ENCODE measurements at regions not wholly inside any gene's neighbourhood (a gene's known extent, or its start where the extent isn't known, plus 50 kb on each side); places are given as distances from the start of the nearest gene placed in this dataset.
"Not testable (repeated sequence)": the region's sequence is repeated elsewhere in the genome, so short reads cannot be mapped to it uniquely, and the experiment has no call there.

DNA sequence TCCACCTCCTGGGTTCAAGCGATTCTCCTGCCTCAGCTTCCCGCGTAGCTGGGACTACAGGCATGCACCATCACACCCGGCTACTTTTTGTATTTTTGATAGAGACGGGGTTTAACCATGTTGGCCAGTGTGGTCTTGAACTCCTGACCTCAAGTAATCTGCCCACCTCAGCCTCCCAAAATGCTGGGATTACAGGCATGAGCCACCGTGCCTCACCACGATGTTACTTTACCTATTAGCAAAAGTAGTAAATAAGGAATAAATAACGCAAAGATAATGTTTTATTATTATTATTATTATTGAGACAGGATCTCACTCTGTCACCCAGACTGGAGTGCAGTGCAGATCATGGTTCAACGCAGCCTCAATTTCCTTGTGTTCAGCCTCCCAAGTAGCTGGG is 145.9 kb downstream of the NPIPB5 start:
- not testable (repeated sequence) for H3K9me3 Mint-ChIP-seq; H3K27me3 Mint-ChIP-seq; H3K4me3 Mint-ChIP-seq; H3K4me1 Mint-ChIP-seq; DNase-seq; ATAC-seq; H3K36me3 Mint-ChIP-seq (ENCODE audit: low read depth); H3K27ac Mint-ChIP-seq

DNA sequence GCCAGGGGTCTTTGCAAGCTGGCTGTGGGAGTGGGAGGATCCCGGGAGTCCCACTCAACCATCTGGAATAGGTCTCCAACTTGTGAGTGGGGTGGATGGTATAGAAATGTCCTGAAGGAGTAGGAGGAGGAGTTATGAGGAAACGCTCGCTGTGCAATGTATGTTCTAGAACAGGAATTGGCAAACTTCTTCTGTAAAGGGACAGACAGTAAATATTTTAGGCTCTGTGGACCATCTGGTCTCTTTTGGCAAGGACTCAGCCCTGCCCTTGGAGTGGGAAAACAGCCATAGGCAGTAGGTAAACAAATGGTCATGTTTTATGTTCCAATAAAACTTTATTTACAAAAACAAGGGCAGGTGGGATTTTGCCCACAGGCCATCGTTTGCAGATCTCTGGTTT is 149.2 kb downstream of the NPIPB5 start:
- Mint-ChIP-seq H3K36me3 (ENCODE audit: low read depth) (no peaks in the 10 kb centered on the region), H3K4me1 (no peaks in the 10 kb centered on the region), H3K27ac (no peak overlapping the region), H3K9me3 (no peaks in the 10 kb centered on the region), H3K27me3 (peaks cover 5% of the 10 kb centered on the region), H3K4me3 (no peak overlapping the region)
- ATAC-seq (no peak), DNase-seq (no peak)

DNA sequence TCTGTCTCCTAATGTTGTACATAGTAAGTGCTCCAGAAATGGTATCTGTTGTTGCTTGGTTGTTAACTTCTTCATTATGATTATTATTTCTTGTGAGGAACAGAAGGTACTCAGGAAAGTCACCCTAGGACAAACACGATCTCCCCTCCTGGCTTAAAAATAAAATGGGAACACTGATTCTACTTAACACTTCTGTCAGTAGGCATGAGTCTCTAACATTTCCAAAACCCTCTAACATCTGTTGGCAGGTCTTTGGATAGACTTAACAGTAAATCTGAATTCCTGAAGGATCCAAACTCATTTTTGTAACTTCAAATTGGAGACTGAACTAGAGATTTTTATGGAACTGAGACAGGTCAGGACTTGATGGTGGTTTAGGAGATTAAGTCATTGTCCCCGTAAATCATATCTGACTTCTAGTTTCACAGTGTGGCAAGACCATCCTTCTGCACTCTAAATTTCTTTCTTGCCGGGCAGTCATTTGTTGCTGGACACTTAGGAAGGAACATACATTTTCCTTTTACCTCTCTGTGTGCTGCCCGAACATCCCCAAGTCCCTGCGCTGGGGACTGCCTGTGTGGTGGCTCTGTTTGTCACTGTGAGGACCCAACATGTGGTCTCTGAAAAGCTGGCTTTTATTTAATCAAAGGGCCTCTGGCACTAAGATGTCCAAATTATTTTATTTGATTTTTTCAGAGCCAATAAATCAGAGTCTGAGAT is 149.9 kb downstream of the NPIPB5 start:
- Mint-ChIP-seq H3K4me1 (no peaks in the 10 kb centered on the region), H3K27me3 (peaks cover 5% of the 10 kb centered on the region), H3K27ac (no peak overlapping the region), H3K36me3 (ENCODE audit: low read depth) (no peaks in the 10 kb centered on the region), H3K9me3 (no peaks in the 10 kb centered on the region), H3K4me3 (no peak overlapping the region)
- DNase-seq = no peak
- no peak for ATAC-seq

DNA sequence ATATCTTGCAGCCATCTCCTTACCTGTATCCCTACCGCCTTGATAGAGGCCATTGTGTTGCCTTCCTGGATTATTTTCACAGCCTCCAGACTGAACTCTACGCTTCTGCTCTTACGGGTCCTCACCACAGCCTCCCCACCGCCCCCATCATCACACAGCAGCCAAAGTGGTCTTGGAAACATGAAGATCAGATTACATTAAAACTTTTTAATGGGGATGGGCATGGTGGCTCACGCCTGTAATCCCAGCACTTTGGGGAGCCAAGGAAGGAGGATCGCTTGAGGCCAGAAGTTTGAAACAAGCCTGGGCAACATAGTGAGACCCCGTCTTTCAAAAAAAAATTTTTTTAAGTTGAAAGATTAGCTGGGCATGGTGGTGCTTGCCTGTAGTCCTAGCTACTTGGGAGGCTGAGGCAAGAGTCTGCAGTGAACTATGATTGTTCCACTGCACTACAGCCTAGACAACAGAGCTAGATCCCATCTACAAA is 150.5 kb downstream of the NPIPB5 start:
- Mint-ChIP-seq H3K36me3 (ENCODE audit: low read depth) (no peaks in the 10 kb centered on the region), H3K27me3 (peaks cover 5% of the 10 kb centered on the region), H3K4me3 (no peak overlapping the region), H3K9me3 (no peaks in the 10 kb centered on the region), H3K27ac (no peak overlapping the region), H3K4me1 (no peaks in the 10 kb centered on the region)
- ATAC-seq = no peak
- DNase-seq = no peak

DNA sequence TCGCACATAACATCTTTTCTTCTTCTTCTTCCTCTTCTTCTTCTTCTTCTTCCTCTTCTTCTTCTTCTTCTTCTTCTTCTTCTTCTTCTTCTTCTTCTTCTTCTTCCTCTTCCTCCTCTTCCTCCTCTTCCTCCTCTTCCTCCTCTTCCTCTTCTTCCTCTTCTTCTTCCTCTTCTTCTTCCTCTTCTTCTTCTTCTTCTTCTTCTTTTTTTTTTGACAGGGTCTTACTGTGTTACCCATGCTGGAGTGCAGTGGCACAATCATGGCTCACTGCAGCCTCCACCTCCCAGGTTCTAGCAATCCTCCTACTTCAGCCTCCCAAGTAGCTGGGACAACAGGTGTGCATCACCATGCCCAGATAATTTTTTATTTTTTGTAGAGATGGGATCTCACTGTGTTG is 151.0 kb upstream of the HS3ST2 start:
- ATAC-seq; H3K27me3 Mint-ChIP-seq; H3K9me3 Mint-ChIP-seq; H3K36me3 Mint-ChIP-seq (ENCODE audit: low read depth); H3K27ac Mint-ChIP-seq; DNase-seq; H3K4me1 Mint-ChIP-seq; H3K4me3 Mint-ChIP-seq: not testable (repeated sequence)

DNA sequence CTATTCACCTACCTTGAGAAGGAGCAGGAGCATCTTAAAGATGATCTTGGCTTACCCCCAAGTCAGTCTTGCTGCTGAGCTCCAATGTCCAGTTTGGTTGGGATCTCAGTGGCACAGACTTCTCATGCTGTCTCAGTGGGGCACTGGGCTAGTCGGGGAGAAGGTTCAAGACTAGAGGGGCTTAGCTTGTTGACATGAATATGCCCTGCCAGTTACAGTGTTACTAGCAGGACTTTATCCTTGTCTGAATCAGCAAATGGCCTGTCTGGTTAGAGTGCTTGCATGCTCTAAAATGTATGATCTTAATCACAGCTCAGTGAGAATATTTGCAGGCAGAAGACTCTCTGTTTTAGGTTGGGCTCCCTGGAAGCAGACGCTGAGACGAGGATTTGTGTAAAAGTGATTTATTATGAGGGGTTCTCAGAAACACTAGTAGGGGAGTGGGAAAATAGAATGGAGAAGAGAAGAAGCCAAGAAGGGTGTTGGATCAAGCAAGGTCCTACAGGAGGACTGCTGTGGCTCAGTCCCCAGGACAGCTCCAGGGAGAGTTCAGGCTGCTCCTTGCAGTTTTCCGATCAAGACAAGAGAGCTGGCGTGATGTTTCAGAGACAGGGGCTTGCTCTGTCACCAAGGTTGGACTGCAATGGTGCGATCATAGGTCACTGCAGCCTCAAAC is 150.4 kb upstream of the HS3ST2 start:
- Mint-ChIP-seq H3K4me1 (no peaks in the 10 kb centered on the region), H3K27ac (no peak overlapping the region), H3K27me3 (peaks cover 5% of the 10 kb centered on the region), H3K36me3 (ENCODE audit: low read depth) (no peaks in the 10 kb centered on the region), H3K9me3 (no peaks in the 10 kb centered on the region), H3K4me3 (no peak overlapping the region)
- ATAC-seq (no peak), DNase-seq (no peak)

DNA sequence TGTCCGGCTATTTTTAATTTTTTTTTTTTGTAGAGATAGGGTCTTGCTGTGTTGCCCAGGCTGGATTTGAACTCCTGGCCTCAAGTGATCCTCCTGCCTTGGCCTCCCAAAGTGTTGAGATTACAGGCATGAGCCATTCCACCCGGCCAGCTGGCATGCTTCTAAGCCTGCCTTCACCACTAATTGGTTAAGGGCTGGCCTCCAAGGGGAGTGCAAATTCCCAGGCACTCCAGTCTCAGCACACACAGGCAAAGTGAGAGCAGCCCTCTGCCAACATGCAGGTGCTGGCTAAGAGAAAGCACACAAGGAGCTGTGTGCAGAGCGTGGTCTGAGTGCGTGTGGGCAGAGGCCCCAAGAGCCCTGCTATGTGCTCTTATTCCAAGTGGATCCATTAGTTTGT is 149.8 kb upstream of the HS3ST2 start:
- no peak for DNase-seq
- ATAC-seq = no peak
- Mint-ChIP-seq H3K9me3 (no peaks in the 10 kb centered on the region), H3K4me3 (no peak overlapping the region), H3K27me3 (peaks cover 3% of the 10 kb centered on the region), H3K4me1 (no peaks in the 10 kb centered on the region), H3K27ac (no peak overlapping the region), H3K36me3 (ENCODE audit: low read depth) (no peaks in the 10 kb centered on the region)

DNA sequence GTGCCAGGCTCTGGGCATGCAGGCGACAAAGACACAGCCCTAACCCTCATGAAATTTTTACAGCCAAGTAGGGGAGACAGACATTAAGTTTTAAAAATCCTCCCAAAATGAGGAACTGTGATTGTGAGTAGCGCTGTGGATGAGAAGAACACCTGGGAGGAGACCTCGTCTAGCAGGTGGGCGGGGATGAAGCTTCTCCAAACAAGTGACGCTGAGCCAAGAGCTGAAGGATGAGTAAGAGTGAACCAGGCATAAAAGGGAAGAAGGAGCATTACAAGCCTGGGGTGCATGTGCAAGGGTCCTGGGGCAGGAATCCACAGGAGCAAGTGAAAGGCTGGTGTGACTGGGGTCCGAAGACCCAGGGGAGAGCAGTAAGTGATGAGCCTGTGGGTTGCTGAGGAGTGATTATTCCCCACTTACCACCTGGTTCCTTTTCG is 149.4 kb upstream of the HS3ST2 start:
- peaks cover 3% of the 10 kb centered on the region for H3K27me3 Mint-ChIP-seq
- H3K4me1 Mint-ChIP-seq = no peaks in the 10 kb centered on the region
- ATAC-seq (no peak), DNase-seq (no peak)
- H3K4me3 Mint-ChIP-seq = no peak overlapping the region
- no peak overlapping the region for H3K27ac Mint-ChIP-seq
- H3K9me3 Mint-ChIP-seq = no peaks in the 10 kb centered on the region
- no peaks in the 10 kb centered on the region for H3K36me3 Mint-ChIP-seq (ENCODE audit: low read depth)

DNA sequence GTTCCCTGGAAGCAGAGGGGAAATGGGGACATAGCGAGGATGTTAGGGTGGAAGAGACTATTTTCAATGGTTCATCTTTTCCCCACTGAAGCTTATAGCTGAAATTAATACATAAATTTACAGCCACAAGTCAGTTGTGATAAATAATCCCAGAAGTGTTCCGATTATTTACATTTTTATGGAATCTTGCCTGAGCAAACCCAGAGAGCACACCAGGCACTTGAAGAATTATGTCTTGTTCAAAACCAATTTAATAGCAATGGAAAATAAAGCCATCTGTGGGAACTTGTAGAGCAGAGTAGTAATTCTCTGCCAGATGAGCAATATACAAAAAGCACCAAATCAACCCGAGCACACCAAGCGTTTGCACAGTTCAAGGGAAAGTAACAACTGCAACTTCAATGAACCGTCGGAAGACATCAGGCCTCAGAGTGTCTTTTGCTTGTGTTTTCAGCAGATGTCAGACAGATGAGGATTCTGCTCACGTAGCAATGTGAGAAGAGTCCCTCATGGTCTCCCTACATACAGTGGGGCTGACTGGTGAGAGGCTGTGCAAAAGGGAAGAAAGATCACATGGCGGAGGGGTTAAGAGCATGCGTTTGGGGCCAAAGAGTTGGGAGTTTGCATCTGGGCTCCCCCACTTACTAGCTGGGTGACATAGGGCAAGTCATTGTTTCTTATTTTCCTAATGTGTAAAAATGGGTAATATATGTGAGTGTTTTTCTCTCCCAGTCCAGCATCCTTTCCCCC is 148.7 kb upstream of the HS3ST2 start:
- no peaks in the 10 kb centered on the region for H3K4me1 Mint-ChIP-seq
- ATAC-seq = no peak
- H3K4me3 Mint-ChIP-seq = no peak overlapping the region
- H3K9me3 Mint-ChIP-seq = no peaks in the 10 kb centered on the region
- H3K36me3 Mint-ChIP-seq (ENCODE audit: low read depth) = no peaks in the 10 kb centered on the region
- no peaks in the 10 kb centered on the region for H3K27me3 Mint-ChIP-seq
- DNase-seq = no peak
- no peak overlapping the region for H3K27ac Mint-ChIP-seq

DNA sequence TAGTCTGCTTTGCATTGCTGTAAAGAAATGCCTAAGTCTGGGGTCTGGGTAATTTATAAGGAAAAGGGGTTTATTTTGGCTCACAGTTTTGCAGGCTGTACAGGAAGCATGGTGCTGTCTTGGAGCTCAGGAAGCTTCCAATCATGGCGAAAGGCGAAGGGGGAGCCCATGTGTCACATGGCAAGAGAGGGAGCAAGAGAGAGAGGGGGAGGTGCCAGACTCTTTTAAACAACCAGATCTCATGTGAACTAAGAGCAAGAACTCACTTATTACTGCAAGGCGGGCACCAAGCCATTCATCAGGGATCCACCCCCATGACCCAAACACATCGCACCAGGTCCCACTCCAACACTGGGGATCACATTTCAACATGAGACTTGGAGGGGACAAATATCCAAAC is 148.2 kb upstream of the HS3ST2 start:
- Mint-ChIP-seq H3K9me3 (no peaks in the 10 kb centered on the region), H3K27ac (no peak overlapping the region), H3K36me3 (ENCODE audit: low read depth) (no peaks in the 10 kb centered on the region), H3K27me3 (no peaks in the 10 kb centered on the region), H3K4me1 (no peaks in the 10 kb centered on the region), H3K4me3 (no peak overlapping the region)
- ATAC-seq (no peak), DNase-seq (no peak)

DNA sequence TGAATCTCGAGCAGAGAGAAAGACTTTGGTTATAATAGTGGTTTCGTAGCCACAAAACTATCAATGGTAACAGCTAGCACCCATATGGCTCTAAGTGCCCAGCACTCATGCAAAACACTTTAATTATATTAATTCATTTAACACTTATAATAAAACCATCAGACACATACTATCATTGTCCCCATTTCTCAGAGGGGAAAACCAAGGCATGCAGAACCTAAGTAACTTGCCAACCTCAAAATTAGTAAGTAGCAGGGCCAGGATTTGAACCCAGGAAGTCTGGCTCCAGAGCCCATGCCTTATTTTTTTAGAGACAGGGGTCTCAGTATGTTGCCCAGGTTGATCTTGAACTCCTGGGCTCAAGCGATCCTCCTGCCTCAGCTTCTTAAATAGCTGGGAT is 145.6 kb upstream of the HS3ST2 start:
- DNase-seq (no peak), ATAC-seq (no peak)
- Mint-ChIP-seq H3K4me3 (no peak overlapping the region), H3K36me3 (ENCODE audit: low read depth) (no peaks in the 10 kb centered on the region), H3K9me3 (no peaks in the 10 kb centered on the region), H3K27me3 (no peaks in the 10 kb centered on the region), H3K27ac (no peak overlapping the region), H3K4me1 (no peaks in the 10 kb centered on the region)

DNA sequence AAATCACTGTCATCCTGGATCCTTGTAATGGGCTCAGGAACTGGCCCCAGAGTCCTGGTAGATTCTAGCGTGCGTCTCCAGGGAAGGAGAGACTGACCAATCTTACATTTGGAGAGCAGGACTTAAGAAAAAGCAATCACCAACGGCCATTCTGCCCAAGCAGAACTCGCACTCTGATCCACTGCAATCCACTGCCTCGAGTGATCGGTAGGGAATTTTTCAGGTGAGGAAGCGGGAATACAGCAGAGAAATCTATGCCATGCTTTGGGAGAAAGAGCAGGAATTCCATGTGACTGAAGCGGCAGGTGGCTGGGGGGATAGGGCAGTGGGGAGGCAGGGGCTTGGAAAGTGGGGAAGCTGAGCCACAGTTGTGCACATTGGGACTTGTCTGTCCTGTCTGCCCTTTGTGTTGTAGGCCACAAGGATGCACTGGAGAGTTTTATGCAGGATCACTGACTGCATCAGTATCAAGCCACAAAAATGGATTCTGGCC is 143.9 kb upstream of the HS3ST2 start:
- H3K27ac Mint-ChIP-seq = no peak overlapping the region
- DNase-seq = no peak
- H3K36me3 Mint-ChIP-seq (ENCODE audit: low read depth) = no peaks in the 10 kb centered on the region
- no peaks in the 10 kb centered on the region for H3K4me1 Mint-ChIP-seq
- ATAC-seq = no peak
- H3K27me3 Mint-ChIP-seq = no peaks in the 10 kb centered on the region
- no peaks in the 10 kb centered on the region for H3K9me3 Mint-ChIP-seq
- H3K4me3 Mint-ChIP-seq = no peak overlapping the region

DNA sequence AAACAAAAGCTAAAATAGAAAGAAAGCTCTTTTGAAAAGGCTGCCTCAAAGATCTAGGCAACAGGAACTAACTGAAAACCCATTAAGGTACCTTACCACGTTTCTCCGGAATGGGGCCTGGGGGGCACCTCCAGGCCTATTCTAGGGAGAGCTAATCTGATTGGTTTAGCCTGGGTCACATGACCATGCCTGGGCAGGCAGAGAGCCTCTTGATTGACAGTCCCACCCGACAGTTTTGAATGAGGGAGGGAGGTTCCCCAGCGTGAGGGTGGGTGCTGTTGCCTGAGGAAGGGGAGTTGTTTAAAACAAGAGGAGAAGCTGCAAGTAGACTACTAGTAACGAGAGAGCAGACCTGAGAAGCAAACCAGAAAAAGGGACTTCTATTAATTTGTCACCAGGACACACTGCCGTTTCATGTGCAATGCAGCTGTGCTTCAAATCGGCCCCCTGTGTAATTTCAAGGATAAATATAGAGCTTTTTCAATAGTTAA is 143.4 kb upstream of the HS3ST2 start:
- Mint-ChIP-seq H3K4me1 (no peaks in the 10 kb centered on the region), H3K36me3 (ENCODE audit: low read depth) (no peaks in the 10 kb centered on the region), H3K27me3 (no peaks in the 10 kb centered on the region), H3K4me3 (no peak overlapping the region), H3K9me3 (no peaks in the 10 kb centered on the region), H3K27ac (no peak overlapping the region)
- DNase-seq (peak; percentile 4), ATAC-seq (no peak)

DNA sequence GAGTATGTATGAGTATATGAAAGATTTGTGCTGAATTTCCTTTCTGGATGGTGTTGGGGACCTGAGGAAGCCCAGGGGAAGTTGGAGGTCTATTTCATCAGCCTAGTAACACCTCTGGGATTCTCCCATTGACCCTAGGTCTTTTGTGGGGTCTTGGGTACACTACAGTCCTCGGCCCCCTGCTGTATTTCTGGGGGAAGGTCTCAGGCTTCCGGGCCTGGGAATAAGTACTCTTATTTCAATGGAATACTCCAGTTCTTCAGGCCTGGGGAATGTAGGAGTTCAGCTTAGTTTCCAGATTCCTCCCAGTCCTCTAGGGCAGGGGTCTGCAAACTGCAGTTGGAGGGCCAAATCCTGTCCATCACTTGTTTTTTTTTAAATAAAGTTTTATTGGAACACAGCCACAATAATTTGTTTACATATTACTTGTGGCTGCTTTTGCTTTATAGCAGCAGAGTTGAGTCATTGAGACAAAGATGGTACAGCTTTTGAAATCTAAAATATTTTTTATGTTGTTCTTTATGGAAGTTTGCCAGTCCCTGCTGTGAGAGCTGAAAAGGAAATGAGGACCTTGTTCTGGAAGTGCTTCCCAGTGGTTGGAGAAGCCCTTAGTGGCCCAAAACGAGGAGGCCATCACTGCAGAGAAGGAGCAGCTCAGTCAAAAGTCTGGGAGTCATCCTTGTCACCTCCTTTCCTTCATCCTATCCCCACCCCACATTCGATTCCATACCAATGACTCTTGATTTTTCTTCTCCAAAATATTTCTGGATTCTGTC is 142.5 kb upstream of the HS3ST2 start:
- DNase-seq (no peak), ATAC-seq (no peak)
- Mint-ChIP-seq H3K36me3 (ENCODE audit: low read depth) (no peaks in the 10 kb centered on the region), H3K27ac (no peak overlapping the region), H3K27me3 (no peaks in the 10 kb centered on the region), H3K4me3 (no peak overlapping the region), H3K9me3 (no peaks in the 10 kb centered on the region), H3K4me1 (no peaks in the 10 kb centered on the region)

Data from activated naive CD8-positive, alpha-beta T cell treated with anti-CD3 and anti-CD28 coated beads, Interleukin-2, amount 50 U/mL, for 24 hours (primary cell).